ENCODE measurements at regions not wholly inside any gene's neighbourhood (a gene's known extent, or its start where the extent isn't known, plus 50 kb on each side); places are given as distances from the start of the nearest gene placed in this dataset.

DNA sequence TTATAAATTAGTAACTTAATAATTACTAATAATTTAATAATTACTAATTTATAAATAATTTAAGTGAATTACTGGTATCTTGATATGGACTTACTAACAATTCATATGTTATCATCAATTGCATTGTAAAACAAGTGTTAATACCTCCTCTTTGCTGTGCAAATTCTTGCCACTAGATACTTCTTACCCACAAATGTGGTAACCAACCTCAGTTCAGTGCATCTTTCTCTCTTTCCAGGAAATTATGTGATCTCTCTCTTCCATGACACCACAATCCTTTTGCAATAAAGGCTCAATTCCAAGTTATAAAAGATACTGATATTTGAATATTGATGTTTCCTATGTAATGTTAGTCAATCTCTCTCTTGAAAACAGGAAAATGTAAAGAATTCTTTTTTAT lies 408.6 kb upstream of the MIR17HG start:
- TF ChIP-seq CTCF (IDR thresholded peaks at IDR 0.05): no peak
- no peak for TF ChIP-seq EZH2 (IDR thresholded peaks at IDR 0.05)
- TF ChIP-seq EZH2phosphoT487 (IDR thresholded peaks at IDR 0.05): no peak

Data from neural progenitor cell (in vitro differentiated cells).